BLaER1 (cell line): ENCODE measurements at regions not wholly inside any gene's neighbourhood (a gene's known extent, or its start where the extent isn't known, plus 50 kb on each side); places are given as distances from the start of the nearest gene placed in this dataset.

Source experiments
- H3K27ac ChIP-seq: shearing (Covaris generic); formaldehyde crosslinking; 2 replicates; pipeline ENCODE4 v1.8.1; 2022
- H3K27me3 ChIP-seq: shearing (Covaris generic); formaldehyde crosslinking; 2 replicates; pipeline ENCODE4 v1.8.1; 2022
- H3K36me3 ChIP-seq: shearing (Covaris generic); formaldehyde crosslinking; 2 replicates; pipeline ENCODE4 v1.8.1; 2022
- H3K4me1 ChIP-seq: shearing (Covaris generic); formaldehyde crosslinking; 2 replicates; pipeline ENCODE4 v1.8.1; 2022
- H3K4me2 ChIP-seq: shearing (Covaris generic); formaldehyde crosslinking; 2 replicates; pipeline ENCODE4 v1.8.1; 2022
- H3K4me3 ChIP-seq: shearing (Covaris generic); formaldehyde crosslinking; 2 replicates; pipeline ENCODE4 v1.8.1; 2022
- H3K9ac ChIP-seq: shearing (Covaris generic); formaldehyde crosslinking; 2 replicates; pipeline ENCODE4 v1.8.1; 2022
- H3K9me3 ChIP-seq: shearing (Covaris generic); formaldehyde crosslinking; 2 replicates; pipeline ENCODE4 v1.8.1; 2022
- H4K20me1 ChIP-seq: shearing (Covaris generic); formaldehyde crosslinking; 2 replicates; pipeline ENCODE4 v1.8.1; 2022
- Cebpa-rat ChIP-seq: shearing (Covaris generic); IDR thresholded peaks from 2 replicates; pipeline ENCODE4 v1.8.1; 2022

DNA sequence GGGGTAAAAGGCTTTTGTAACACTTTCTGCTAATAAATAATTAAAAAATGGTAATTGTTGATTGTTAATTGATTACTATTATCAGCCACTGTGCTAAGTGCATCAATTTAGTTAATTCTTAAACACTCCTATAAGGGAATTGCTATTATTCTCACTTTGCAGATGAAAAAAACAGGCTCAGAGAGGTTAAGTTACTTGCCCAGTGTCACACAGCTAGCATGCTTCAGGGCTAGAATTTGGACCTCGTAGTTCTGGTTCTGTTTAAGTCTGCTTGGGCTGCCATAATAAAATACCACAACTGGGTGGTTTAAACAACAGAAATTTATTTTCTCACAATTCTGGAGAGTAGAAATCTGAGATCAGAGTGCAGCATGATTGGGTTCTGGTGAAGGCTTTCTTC is 164.8 kb upstream of the TBX18 start:
- Histone ChIP-seq H3K9ac (no peak overlapping the region), H3K9me3 (no peaks in the 10 kb centered on the region), H3K27me3 (no peaks in the 10 kb centered on the region), H3K4me3 (no peak overlapping the region), H3K36me3 (no peaks in the 10 kb centered on the region), H3K4me2 (no peak overlapping the region), H4K20me1 (no peaks in the 10 kb centered on the region), H3K4me1 (no peaks in the 10 kb centered on the region), H3K27ac (no peak overlapping the region)
- TF ChIP-seq Cebpa-rat: no peak

DNA sequence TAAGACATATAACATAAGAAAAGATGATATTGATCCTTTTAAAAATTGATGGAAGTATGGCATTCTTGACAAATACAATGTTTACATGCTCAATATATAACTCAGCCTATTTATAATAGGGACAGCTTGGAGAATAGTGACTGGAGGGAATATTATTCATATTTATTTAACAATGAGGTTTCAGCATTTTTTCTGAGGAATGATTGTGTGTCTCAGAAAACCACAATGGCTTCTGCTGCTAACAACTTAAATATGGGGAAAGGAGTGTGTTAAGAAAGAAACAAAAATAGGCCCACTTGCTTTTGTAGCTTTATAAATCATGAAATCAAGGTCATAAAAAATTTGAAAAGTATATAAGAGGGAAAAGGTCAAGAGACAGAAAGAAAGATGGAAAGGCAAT is 163.2 kb upstream of the TBX18 start:
- Histone ChIP-seq H3K4me1 (no peaks in the 10 kb centered on the region), H3K27me3 (no peaks in the 10 kb centered on the region), H3K9ac (no peak overlapping the region), H3K9me3 (no peaks in the 10 kb centered on the region), H4K20me1 (no peaks in the 10 kb centered on the region), H3K4me3 (no peak overlapping the region), H3K4me2 (no peak overlapping the region), H3K36me3 (no peaks in the 10 kb centered on the region), H3K27ac (no peak overlapping the region)
- TF ChIP-seq Cebpa-rat: no peak

DNA sequence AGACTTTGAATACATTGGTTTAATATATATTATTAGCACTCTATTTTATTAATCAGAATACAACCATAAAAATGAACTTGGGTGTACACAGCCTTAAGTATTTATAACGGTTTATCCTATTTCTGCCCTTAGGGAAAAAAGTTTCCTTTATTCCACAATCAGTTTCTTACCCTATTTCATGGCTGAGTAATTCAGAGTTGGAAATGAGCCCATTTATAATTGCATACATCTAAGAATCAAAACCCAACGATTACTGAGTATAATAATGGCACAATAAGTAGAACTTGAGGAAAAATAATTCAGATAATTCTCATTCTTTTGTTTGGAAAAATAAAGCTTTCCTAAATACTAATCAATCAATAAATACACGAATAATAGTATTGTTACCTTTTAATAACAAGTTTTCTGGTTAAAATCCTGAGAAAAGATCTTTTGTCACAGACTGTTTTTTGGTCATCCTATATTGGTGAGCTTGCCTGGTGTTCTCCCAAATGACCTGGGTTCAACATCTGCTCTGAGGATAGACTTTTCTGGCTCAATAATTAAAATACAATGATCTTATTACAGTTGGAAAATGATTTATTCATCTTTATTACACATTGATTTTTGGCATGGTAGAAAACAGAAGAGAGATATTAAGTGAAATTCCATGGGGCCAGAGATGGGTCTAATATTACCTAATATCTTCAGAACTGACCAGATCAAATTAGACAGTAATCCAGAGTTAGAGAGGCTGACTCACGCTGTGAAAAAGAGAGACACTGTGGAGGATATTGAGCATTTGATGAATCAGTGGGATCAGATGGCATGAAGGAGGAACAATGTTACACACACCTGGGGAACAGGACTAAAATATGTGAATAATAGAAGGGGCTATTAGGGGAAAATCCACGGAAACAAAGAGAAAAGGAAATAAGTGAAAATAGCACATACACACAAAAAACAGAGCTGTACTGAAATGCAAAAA is 162.1 kb upstream of the TBX18 start:
- H3K27me3 ChIP-seq: no peaks in the 10 kb centered on the region
- no peak overlapping the region for H3K4me2 ChIP-seq
- no peaks in the 10 kb centered on the region for H4K20me1 ChIP-seq
- no peak overlapping the region for H3K27ac ChIP-seq
- H3K9me3 ChIP-seq: no peaks in the 10 kb centered on the region
- H3K9ac ChIP-seq: no peak overlapping the region
- H3K4me1 ChIP-seq: no peaks in the 10 kb centered on the region
- no peaks in the 10 kb centered on the region for H3K36me3 ChIP-seq
- H3K4me3 ChIP-seq: no peak overlapping the region
- no peak for TF ChIP-seq Cebpa-rat

DNA sequence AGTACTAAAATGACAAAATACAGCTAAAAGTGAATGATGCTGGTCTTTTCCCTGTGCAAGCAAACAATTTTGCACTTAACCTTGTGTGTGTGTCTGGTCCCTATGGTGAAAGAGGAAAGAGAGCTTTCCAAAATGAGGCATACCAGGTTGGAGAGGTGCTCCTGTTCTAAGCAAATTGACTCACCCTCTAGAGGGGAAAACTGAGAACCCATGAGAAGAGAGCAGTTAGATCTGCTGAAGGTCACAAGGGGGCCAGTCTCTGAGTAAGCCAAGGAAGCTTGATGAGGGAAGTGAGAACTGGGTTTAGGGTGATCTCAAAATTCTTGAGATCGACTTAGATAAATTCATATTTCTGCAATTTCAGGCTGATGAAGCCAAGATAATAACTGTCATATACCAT is 157.5 kb upstream of the TBX18 start:
- no peaks in the 10 kb centered on the region for H3K4me1 ChIP-seq
- no peaks in the 10 kb centered on the region for H3K27me3 ChIP-seq
- H3K9me3 ChIP-seq: no peaks in the 10 kb centered on the region
- H3K4me2 ChIP-seq: no peak overlapping the region
- no peaks in the 10 kb centered on the region for H3K36me3 ChIP-seq
- H3K27ac ChIP-seq: no peak overlapping the region
- no peaks in the 10 kb centered on the region for H4K20me1 ChIP-seq
- no peak overlapping the region for H3K9ac ChIP-seq
- no peak for TF ChIP-seq Cebpa-rat
- H3K4me3 ChIP-seq: no peak overlapping the region

DNA sequence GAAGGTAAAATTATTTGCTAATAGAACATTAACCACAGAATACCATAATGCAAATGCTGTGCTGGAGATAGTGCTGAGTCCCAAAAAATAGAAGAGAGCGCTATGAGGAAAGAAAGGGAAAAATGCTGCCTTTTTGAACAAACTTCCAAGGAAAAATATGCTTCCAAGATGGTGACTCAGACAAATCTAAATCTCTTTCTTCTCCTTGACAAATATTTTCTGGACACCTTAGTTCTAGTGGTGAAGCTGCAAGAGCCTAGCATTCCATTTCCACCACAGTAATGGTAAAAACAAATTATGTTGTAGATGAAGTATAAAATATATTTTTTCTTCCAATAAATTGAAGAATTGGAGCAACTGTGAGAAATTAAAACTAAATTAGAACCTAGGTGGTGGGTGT is 155.6 kb upstream of the TBX18 start:
- TF ChIP-seq Cebpa-rat: no peak
- H3K36me3 ChIP-seq: no peaks in the 10 kb centered on the region
- no peak overlapping the region for H3K27ac ChIP-seq
- no peak overlapping the region for H3K4me2 ChIP-seq
- H3K4me1 ChIP-seq: no peaks in the 10 kb centered on the region
- no peak overlapping the region for H3K4me3 ChIP-seq
- H3K9ac ChIP-seq: no peak overlapping the region
- H4K20me1 ChIP-seq: no peaks in the 10 kb centered on the region
- H3K9me3 ChIP-seq: no peaks in the 10 kb centered on the region
- no peaks in the 10 kb centered on the region for H3K27me3 ChIP-seq

DNA sequence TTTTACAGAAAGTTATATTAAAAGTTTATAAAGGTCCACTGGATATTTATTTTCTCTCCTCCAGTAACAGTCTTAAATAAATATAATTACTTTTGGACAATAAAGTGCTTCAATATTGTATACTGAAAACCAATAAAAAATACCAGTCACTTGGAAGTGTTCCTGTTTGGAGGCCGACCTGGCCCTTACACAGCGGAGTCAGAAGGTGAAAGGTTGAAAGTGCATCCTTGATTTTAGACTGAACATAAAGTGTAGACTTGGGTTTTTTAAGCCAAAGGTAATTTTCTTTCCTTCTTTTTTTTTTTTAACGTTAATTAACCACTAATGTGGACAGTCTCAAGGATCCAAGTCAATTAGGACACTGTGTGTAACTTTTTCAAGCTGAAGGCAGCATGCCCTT is 152.3 kb upstream of the TBX18 start:
- TF ChIP-seq Cebpa-rat: no peak
- no peak overlapping the region for H3K9ac ChIP-seq

DNA sequence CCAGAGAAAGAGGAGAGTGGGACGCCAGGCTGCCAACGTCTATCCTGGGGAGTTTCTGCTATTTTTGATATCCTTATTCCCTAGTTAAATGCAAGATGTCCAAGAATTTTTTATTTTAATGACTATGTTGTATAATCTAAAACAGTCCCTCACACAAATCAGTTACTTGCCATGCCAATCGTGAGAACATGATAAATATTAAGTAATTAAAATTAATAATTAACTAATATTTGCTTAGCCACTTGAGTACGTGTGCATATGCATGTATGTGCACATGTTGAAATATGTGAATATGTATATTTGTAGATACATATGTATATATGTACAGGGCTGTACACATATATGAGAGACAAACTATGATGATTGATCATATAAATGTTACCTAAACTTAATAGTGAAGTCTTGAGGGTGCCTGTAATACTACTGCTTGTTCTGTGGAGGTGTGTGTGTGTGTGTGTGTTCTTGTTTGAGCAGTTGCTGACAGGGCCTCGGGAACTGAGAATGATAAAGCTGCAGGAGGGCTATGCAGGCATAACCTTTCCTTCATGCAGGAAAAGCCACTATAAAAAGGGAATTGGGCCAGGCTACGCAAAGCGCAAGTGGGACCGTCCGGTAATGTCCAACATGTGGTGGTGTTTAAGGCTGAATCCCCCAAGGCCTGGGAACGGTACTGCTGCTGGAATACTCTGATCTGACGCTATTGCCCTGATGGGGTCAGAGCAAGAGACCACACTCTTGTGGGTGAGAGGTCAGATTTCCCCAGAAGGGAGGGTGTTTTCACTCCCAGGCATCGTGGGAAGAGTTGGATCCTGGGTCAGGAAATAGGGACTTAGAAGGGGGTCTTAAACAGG is 148.3 kb upstream of the TBX18 start:
- H3K4me2 ChIP-seq: no peak overlapping the region
- H3K27me3 ChIP-seq: no peaks in the 10 kb centered on the region
- no peaks in the 10 kb centered on the region for H3K36me3 ChIP-seq
- H3K4me1 ChIP-seq: no peaks in the 10 kb centered on the region
- H3K4me3 ChIP-seq: no peak overlapping the region
- H3K9me3 ChIP-seq: no peaks in the 10 kb centered on the region
- no peak overlapping the region for H3K9ac ChIP-seq
- H4K20me1 ChIP-seq: no peaks in the 10 kb centered on the region
- TF ChIP-seq Cebpa-rat: no peak
- no peak overlapping the region for H3K27ac ChIP-seq

More for the DNA sequence above, 152.3 kb upstream of the TBX18 start:
- H3K4me2 ChIP-seq: no peak overlapping the region
- no peak overlapping the region for H3K27ac ChIP-seq
- no peaks in the 10 kb centered on the region for H3K27me3 ChIP-seq
- H3K4me3 ChIP-seq: no peak overlapping the region
- H3K9me3 ChIP-seq: no peaks in the 10 kb centered on the region
- H3K4me1 ChIP-seq: no peaks in the 10 kb centered on the region
- H4K20me1 ChIP-seq: no peaks in the 10 kb centered on the region
- no peaks in the 10 kb centered on the region for H3K36me3 ChIP-seq

DNA sequence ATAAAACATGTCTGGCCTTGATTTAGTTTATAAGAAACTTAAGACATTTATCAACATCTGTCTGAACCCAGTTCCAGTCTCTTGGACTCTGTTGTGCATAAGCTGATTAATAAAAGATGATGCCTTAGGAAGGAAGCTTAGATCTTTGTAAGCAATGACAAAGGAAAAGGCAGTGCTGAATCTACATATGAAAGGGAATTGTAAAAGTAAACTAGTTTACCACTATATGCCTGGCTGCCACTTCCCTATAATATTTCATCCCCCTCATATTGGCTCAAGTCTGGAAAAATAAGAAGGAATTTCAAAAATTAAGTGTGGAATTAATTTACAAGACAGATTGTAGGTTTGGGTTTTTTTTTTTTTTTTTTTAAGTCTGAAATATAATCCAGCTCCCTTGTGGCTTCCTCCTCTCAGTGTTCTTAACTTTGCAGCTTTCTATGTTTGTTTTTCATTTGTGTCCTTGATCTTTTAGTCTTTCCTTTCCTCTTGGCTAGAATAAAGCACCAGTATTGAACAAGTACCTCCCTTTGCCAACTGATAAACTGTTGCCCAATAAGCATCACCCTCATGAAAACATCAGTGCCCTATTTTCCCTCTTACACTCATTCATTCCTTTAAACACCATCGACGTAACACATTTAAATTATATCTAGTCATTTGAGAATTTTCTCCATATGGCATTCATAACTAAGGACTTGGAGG is 146.7 kb upstream of the TBX18 start:
- Histone ChIP-seq H4K20me1 (no peaks in the 10 kb centered on the region), H3K9me3 (no peaks in the 10 kb centered on the region), H3K27me3 (no peaks in the 10 kb centered on the region), H3K36me3 (no peaks in the 10 kb centered on the region), H3K4me2 (no peak overlapping the region), H3K27ac (no peak overlapping the region), H3K4me1 (no peaks in the 10 kb centered on the region), H3K9ac (no peak overlapping the region), H3K4me3 (no peak overlapping the region)
- no peak for TF ChIP-seq Cebpa-rat

DNA sequence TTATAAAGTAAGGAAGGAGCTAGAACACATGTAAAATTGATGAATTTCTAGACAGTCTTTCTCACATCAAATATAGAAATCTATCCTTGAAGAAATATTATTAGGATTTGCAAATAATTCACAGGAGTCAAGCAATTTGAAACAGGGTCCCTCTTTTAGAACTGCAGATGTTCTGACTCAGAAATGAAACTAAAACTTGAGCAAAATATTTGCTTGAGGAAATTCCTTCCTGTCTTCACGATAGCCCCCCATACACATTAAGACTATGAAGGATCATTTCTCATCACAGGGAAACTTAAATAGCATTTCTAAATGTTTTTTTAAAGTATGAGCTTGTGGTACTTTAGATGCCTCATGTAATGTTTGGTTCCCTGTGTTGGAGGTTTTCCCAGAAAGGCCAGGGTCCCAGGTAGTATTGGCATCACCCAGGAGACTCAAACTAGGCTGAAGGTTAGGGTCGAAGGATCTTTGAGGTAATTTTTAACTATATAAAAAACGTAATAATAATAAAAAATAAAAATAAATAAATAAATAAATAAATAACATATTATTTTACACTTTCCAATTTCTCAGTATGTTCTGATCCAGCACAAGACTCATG is 144.0 kb upstream of the TBX18 start:
- Histone ChIP-seq H3K4me2 (no peak overlapping the region), H3K27me3 (no peaks in the 10 kb centered on the region)
- no peak for TF ChIP-seq Cebpa-rat

More for the DNA sequence above, 144.0 kb upstream of the TBX18 start:
- H3K4me3 ChIP-seq: no peak overlapping the region
- no peak overlapping the region for H3K9ac ChIP-seq
- no peak overlapping the region for H3K27ac ChIP-seq
- H4K20me1 ChIP-seq: no peaks in the 10 kb centered on the region
- no peaks in the 10 kb centered on the region for H3K4me1 ChIP-seq
- no peaks in the 10 kb centered on the region for H3K9me3 ChIP-seq
- no peaks in the 10 kb centered on the region for H3K36me3 ChIP-seq
